Ishikawa (cell line): ENCODE measurements at regions not wholly inside any gene's neighbourhood (a gene's known extent, or its start where the extent isn't known, plus 50 kb on each side); places are given as distances from the start of the nearest gene placed in this dataset.

Source experiments
- MAX ChIP-seq: IDR thresholded peaks from 2 replicates; pipeline ENCODE4 v1.6.1; 2012
- NFIC ChIP-seq: IDR thresholded peaks from 2 replicates; pipeline ENCODE4 v1.6.1; 2012
- RAD21 ChIP-seq: IDR thresholded peaks from 2 replicates; pipeline ENCODE4 v1.6.1; 2012; ENCODE audit warnings: low read depth

- TF ChIP-seq RAD21 = no peak
- TF ChIP-seq NFIC = no peak
- TF ChIP-seq MAX = no peak
Measured at GRCh38 chr5:61619777-61620518, 287.9 kb downstream of the ZSWIM6 start.
